ENCODE measurements at regions not wholly inside any gene's neighbourhood (a gene's known extent, or its start where the extent isn't known, plus 50 kb on each side); places are given as distances from the start of the nearest gene placed in this dataset.
"Not testable (repeated sequence)": the region's sequence is repeated elsewhere in the genome, so short reads cannot be mapped to it uniquely, and the experiment has no call there.

GRCh38 chr1:118459871-118460270, 274.8 kb upstream of the SPAG17 start:
- H3K4me3 ChIP-seq (ENCODE audit: low read depth, poor library complexity, severe bottlenecking) = no peak overlapping the region
- TF ChIP-seq POLR2A (IDR thresholded peaks at IDR 0.05) = no peak
- TF ChIP-seq, protein P1, sequence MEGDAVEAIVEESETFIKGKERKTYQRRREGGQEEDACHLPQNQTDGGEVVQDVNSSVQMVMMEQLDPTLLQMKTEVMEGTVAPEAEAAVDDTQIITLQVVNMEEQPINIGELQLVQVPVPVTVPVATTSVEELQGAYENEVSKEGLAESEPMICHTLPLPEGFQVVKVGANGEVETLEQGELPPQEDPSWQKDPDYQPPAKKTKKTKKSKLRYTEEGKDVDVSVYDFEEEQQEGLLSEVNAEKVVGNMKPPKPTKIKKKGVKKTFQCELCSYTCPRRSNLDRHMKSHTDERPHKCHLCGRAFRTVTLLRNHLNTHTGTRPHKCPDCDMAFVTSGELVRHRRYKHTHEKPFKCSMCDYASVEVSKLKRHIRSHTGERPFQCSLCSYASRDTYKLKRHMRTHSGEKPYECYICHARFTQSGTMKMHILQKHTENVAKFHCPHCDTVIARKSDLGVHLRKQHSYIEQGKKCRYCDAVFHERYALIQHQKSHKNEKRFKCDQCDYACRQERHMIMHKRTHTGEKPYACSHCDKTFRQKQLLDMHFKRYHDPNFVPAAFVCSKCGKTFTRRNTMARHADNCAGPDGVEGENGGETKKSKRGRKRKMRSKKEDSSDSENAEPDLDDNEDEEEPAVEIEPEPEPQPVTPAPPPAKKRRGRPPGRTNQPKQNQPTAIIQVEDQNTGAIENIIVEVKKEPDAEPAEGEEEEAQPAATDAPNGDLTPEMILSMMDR (IDR thresholded peaks at IDR 0.05) = no peak
- DNase-seq (ENCODE audit: low spot score in 2 of 2) = no peak
- intact Hi-C loops (cut with DNase I; ENCODE audit: low total_unique reads) = no loop called here

DNA sequence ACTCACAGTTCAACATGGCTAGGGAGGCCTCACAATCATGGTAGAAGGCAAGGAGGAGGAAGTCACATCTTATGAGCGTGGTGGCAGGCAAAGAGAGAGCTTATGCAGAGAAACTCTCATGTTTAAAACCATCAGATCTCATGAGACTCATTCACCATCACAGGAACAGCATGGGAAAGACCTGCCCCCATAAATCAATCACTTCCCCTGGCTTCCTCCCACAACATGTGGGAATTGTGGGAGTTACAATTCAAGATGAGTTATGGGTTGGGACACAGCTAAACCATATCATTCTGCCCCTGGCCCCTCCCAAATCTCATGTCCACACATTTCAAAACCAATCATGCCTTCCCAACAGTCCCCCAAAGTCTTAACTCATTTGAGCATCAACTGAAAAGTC, 268.8 kb upstream of the SPAG17 start:
- WGBS, 2 donors = 81 to 84% methylated on average over 1 of the region's 1 CpG

GRCh38 chr1:118445156-118445555, 260.1 kb upstream of the SPAG17 start:
- H3K4me3 ChIP-seq (ENCODE audit: low read depth, poor library complexity, severe bottlenecking) = no peak overlapping the region
- TF ChIP-seq, protein P1 (IDR thresholded peaks at IDR 0.05) = no peak
- no peak for TF ChIP-seq POLR2A (IDR thresholded peaks at IDR 0.05)
- intact Hi-C loops (cut with DNase I; ENCODE audit: low total_unique reads) = no loop called here
- no peak for DNase-seq (ENCODE audit: low spot score in 2 of 2)
- 91 to 93% methylated on average over 1 of the region's 1 CpG for WGBS, 2 donors

More for the DNA sequence above, 268.8 kb upstream of the SPAG17 start:
- H3K4me3 ChIP-seq (ENCODE audit: low read depth, poor library complexity, severe bottlenecking); intact Hi-C loops (cut with DNase I; ENCODE audit: low total_unique reads); DNase-seq (ENCODE audit: low spot score in 2 of 2): not testable (repeated sequence)

GRCh38 chr1:118442214-118442613, 257.2 kb upstream of the SPAG17 start:
- intact Hi-C loops (cut with DNase I; ENCODE audit: low total_unique reads) = no loop called here
- TF ChIP-seq POLR2A (IDR thresholded peaks at IDR 0.05) = no peak
- TF ChIP-seq, protein P1 (IDR thresholded peaks at IDR 0.05) = no peak
- H3K4me3 ChIP-seq (ENCODE audit: low read depth, poor library complexity, severe bottlenecking) = no peak overlapping the region
- 22 to 24% methylated on average over 2 of the region's 2 CpGs for WGBS, 2 donors
- DNase-seq (ENCODE audit: low spot score in 2 of 2) = no peak

- no peak for DNase-seq (ENCODE audit: low spot score in 2 of 2)
- no peak for TF ChIP-seq POLR2A (IDR thresholded peaks at IDR 0.05)
- TF ChIP-seq, protein P1 (IDR thresholded peaks at IDR 0.05) = no peak
- H3K4me3 ChIP-seq (ENCODE audit: low read depth, poor library complexity, severe bottlenecking) = no peak overlapping the region
- WGBS, 2 donors = 55 to 64% methylated on average over 6 of the region's 6 CpGs
- intact Hi-C loops (cut with DNase I; ENCODE audit: low total_unique reads) = no loop called here
Observed at GRCh38 chr1:118437664-118438063, 252.6 kb upstream of the SPAG17 start.

- DNase-seq (ENCODE audit: low spot score in 2 of 2) = no peak
- 80 to 81% methylated on average over 4 of the region's 4 CpGs for WGBS, 2 donors
- H3K4me3 ChIP-seq (ENCODE audit: low read depth, poor library complexity, severe bottlenecking) = no peak overlapping the region
- TF ChIP-seq POLR2A (IDR thresholded peaks at IDR 0.05) = no peak
- TF ChIP-seq, protein P1 (IDR thresholded peaks at IDR 0.05) = no peak
- intact Hi-C loops (cut with DNase I; ENCODE audit: low total_unique reads) = no loop called here
Observed at GRCh38 chr1:118429856-118430255, 244.8 kb upstream of the SPAG17 start.

All from lower leg skin (tissue), 4 donors.